Choroid plexus epithelial cell (primary cell): ENCODE measurements at regions not wholly inside any gene's neighbourhood (a gene's known extent, or its start where the extent isn't known, plus 50 kb on each side); places are given as distances from the start of the nearest gene placed in this dataset.

Experiments used
- DNase-seq: peaks from one replicate; pipeline ENCODE4 v3.0.0-alpha.2; 2010; ENCODE audit warnings: low read depth
- H3K4me3 ChIP-seq: 2 replicates; pipeline ENCODE4 v1.5.1; 2011; ENCODE audit warnings: low read depth, mild to moderate bottlenecking, control low read depth, low read length, moderate library complexity
- CTCF ChIP-seq: conservative IDR thresholded peaks from 2 replicates; pipeline ENCODE4 v1.5.1; 2011; ENCODE audit warnings: low read depth, mild to moderate bottlenecking, control low read depth, inconsistent platforms, low read length, moderate library complexity

GRCh38 chr9:88810826-88811225 lies 180.4 kb upstream of the S1PR3 start:
- DNase-seq, result no peak
- H3K4me3 ChIP-seq, result no peak overlapping the region
- no peak for TF ChIP-seq CTCF

GRCh38 chr9:88811511-88811910 lies 179.8 kb upstream of the S1PR3 start:
- no peak for TF ChIP-seq CTCF
- no peak overlapping the region for H3K4me3 ChIP-seq
- DNase-seq, result no peak

- no peak for DNase-seq
- no peak overlapping the region for H3K4me3 ChIP-seq
- TF ChIP-seq CTCF, result no peak
Observed at GRCh38 chr9:88812938-88813637, 178.2 kb upstream of the S1PR3 start.

DNA sequence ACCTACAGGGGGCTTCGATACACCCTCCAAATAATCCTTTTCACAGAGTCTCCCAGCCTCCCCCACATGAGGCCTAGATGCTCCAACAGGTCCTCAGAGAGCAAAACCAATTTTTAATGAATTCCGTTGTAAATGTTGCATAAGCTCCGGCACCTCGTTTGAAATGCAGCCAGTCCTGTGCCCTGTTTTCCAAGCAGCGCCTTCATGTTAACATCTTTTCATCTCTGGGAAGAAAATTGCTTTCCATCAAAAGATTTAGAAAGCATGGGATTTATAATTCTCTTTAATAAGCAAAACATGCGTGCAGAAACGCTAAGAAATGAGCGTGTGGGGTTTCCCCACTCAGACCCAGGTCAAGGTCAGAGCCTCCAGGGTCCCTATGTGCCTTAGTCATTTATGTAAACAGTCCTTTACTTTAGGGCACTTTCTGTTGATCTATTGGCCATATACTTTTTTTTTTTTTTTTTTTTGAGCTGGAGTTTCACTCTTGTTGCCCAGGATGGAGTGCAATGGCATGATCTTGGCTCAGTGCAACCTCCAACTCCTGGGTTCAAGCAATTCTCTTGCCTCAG lies 177.5 kb upstream of the S1PR3 start:
- DNase-seq, result no peak
- H3K4me3 ChIP-seq, result no peak overlapping the region
- no peak for TF ChIP-seq CTCF

DNA sequence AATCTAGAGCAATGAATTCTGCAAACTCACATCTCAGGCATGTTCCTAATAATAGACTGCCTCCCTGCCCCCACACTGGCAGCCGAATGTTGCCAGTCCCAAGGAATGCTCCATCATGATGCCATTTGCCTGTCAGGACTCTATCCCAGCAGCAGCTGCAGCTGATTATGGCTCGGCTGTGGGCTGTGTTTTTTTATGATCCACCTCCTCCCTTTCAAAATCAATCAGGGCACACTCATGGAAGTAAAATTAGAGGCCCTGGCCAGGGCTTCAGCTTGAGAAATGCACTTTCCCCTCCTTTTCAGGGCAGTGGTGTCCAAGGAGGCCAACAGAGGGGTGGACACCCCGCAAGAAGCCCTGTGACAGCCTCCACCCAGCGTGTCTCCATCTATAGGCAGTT lies 176.7 kb upstream of the S1PR3 start:
- no peak for DNase-seq
- H3K4me3 ChIP-seq, result no peak overlapping the region
- TF ChIP-seq CTCF, result no peak

- DNase-seq, result peak; percentile 68
- no peak overlapping the region for H3K4me3 ChIP-seq
- no peak for TF ChIP-seq CTCF
Observed at GRCh38 chr9:88816141-88816540, 175.1 kb upstream of the S1PR3 start.

GRCh38 chr9:88816591-88816990 lies 174.7 kb upstream of the S1PR3 start:
- TF ChIP-seq CTCF, result no peak
- no peak overlapping the region for H3K4me3 ChIP-seq
- DNase-seq, result no peak
